ENCODE measurements at regions not wholly inside any gene's neighbourhood (a gene's known extent, or its start where the extent isn't known, plus 50 kb on each side); places are given as distances from the start of the nearest gene placed in this dataset.

GRCh38 chr2:64859312-64860212 lies 129.6 kb upstream of the SLC1A4 start (continued):
- TF ChIP-seq NR0B2 (CRISPR knock-in tag; IDR thresholded peaks at IDR 0.05) (no peak), ZHX1 (CRISPR knock-in tag; IDR thresholded peaks at IDR 0.05; ENCODE audit: low read depth) (no peak), TGIF2 (CRISPR knock-in tag; IDR thresholded peaks at IDR 0.05) (no peak), HDAC1 (CRISPR knock-in tag; IDR thresholded peaks at IDR 0.05) (no peak), ZNF605 (CRISPR knock-in tag; IDR thresholded peaks at IDR 0.05) (no peak), ZBTB3 (CRISPR knock-in tag; IDR thresholded peaks at IDR 0.05; ENCODE audit: borderline replicate concordance, low read depth) (no peak), ZNF589 (CRISPR knock-in tag; conservative IDR thresholded peaks at IDR 0.05) (no peak), HIVEP1 (CRISPR knock-in tag; IDR thresholded peaks at IDR 0.05) (no peak), NFAT5 (CRISPR knock-in tag; IDR thresholded peaks at IDR 0.05) (no peak; the same call in 1 of the 2 replicates), THRA (CRISPR knock-in tag; IDR thresholded peaks at IDR 0.05; ENCODE audit: borderline replicate concordance) (no peak), MTA3 (CRISPR knock-in tag; IDR thresholded peaks at IDR 0.05) (no peak), ZNF580 (CRISPR knock-in tag; IDR thresholded peaks at IDR 0.05; ENCODE audit: borderline replicate concordance, low read depth) (no peak), SP140L (CRISPR knock-in tag; IDR thresholded peaks at IDR 0.05; ENCODE audit: borderline replicate concordance) (no peak), ZNF878 (CRISPR knock-in tag; IDR thresholded peaks at IDR 0.05) (no peak), NFE2 (CRISPR knock-in tag; IDR thresholded peaks at IDR 0.05) (no peak), NPAS2 (CRISPR knock-in tag; IDR thresholded peaks at IDR 0.05; ENCODE audit: borderline replicate concordance) (no peak), TERF1 (CRISPR knock-in tag; IDR thresholded peaks at IDR 0.05) (no peak)

All from HepG2 (cell line).